ENCODE measurements at regions not wholly inside any gene's neighbourhood (a gene's known extent, or its start where the extent isn't known, plus 50 kb on each side); places are given as distances from the start of the nearest gene placed in this dataset.

DNA sequence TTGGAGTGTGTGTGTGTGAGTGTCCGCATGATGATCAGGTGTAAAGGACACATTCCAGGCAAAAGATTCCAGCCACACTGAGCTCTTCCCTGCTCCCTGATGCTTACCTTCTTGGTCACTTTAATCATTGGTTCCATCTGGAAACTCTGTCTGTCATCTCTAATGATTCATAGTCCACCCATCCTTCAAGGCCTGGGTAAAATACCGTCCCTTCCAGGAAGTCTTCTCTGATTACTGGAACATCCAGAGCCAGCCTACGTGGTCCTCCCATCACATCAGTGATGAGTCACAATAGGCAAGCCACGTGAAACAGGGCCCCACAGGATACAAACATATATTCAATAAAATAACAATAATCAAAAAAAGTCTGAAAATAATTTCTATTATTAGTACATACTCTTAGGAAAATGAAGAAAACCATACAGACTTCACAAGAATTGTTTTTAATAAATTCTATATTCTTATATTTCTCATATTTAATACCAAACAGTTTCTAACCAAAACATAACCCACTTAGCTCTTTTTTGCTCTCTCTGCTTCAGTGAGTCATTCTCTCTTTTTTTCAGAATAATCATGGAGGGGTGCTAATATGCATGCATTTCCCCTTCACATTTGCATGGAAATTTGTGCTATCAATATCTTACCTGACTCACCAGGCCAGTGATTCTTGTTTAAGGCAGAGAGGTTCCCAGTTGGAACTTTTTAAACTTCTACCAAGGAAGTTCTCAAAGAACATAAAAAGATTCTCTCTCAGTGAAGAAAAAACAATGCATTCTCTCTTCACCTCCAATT lies 263.2 kb downstream of the TOX3 start:
- no peak overlapping the region for H3K4me3 ChIP-seq (ENCODE audit: insufficient read depth, low read depth, low read length, poor library complexity, severe bottlenecking)
- no peaks in the 10 kb centered on the region for H3K9me3 ChIP-seq (ENCODE audit: control insufficient read depth, low read length)
- H3K27ac ChIP-seq (ENCODE audit: insufficient read depth, low read length, poor library complexity, severe bottlenecking), result no peak overlapping the region
- no peaks in the 10 kb centered on the region for H3K36me3 ChIP-seq (ENCODE audit: control insufficient read depth, insufficient read depth, low read length)
- no peaks in the 10 kb centered on the region for H3K27me3 ChIP-seq (replicated peaks; ENCODE audit: control insufficient read depth, insufficient read depth, low read length, poor library complexity, severe bottlenecking)
- DNase-seq, result no peak
- H3K4me1 ChIP-seq (ENCODE audit: control insufficient read depth, insufficient read depth, low read length, poor library complexity, severe bottlenecking), result no peaks in the 10 kb centered on the region

DNA sequence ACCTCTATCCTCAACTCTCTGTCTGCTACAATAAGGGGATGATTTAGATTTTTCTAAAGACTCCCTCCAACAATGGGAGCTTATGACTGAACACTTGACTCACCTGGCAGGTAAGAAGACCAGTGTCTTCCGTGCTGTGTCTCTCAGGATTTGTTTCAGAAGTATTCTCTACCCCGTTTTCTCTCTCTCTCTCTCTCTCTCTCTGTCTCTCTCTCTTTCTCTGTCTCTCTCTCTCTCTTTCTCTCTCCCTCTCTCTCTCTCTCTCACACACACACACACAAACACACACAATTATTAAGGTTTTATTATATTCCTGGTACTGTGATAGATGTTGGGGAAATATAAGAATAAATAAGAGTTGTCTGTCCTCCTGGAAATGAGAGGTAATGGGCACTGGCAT lies 263.9 kb downstream of the TOX3 start:
- Histone ChIP-seq H3K4me1 (ENCODE audit: control insufficient read depth, insufficient read depth, low read length, poor library complexity, severe bottlenecking) (no peaks in the 10 kb centered on the region), H3K4me3 (ENCODE audit: insufficient read depth, low read depth, low read length, poor library complexity, severe bottlenecking) (no peak overlapping the region), H3K9me3 (ENCODE audit: control insufficient read depth, low read length) (no peaks in the 10 kb centered on the region), H3K36me3 (ENCODE audit: control insufficient read depth, insufficient read depth, low read length) (no peaks in the 10 kb centered on the region), H3K27me3 (replicated peaks; ENCODE audit: control insufficient read depth, insufficient read depth, low read length, poor library complexity, severe bottlenecking) (no peaks in the 10 kb centered on the region), H3K27ac (ENCODE audit: insufficient read depth, low read length, poor library complexity, severe bottlenecking) (no peak overlapping the region)
- DNase-seq, result no peak

DNA sequence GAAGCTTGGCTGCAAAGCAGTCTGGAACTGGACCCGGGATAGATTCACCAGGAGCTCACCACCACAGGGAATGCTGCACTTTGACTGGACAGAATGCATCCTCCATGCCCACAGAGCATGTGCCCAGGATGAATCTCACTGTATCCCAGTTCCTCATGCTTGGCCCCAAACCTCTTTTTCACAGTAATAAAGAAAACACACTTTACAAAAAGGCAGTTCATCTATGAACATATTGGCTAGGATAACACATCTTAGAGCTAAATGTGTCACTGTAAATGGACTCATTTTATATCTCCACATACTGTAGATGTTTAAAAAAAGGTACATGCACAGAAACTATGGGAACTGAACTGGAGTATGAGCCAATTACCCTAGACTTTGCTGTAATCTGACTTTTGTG lies 266.9 kb downstream of the TOX3 start:
- no peak for DNase-seq
- Histone ChIP-seq H3K4me3 (ENCODE audit: insufficient read depth, low read depth, low read length, poor library complexity, severe bottlenecking) (no peak overlapping the region), H3K4me1 (ENCODE audit: control insufficient read depth, insufficient read depth, low read length, poor library complexity, severe bottlenecking) (no peaks in the 10 kb centered on the region), H3K27me3 (replicated peaks; ENCODE audit: control insufficient read depth, insufficient read depth, low read length, poor library complexity, severe bottlenecking) (no peaks in the 10 kb centered on the region), H3K36me3 (ENCODE audit: control insufficient read depth, insufficient read depth, low read length) (no peaks in the 10 kb centered on the region), H3K9me3 (ENCODE audit: control insufficient read depth, low read length) (no peaks in the 10 kb centered on the region), H3K27ac (ENCODE audit: insufficient read depth, low read length, poor library complexity, severe bottlenecking) (no peak overlapping the region)

DNA sequence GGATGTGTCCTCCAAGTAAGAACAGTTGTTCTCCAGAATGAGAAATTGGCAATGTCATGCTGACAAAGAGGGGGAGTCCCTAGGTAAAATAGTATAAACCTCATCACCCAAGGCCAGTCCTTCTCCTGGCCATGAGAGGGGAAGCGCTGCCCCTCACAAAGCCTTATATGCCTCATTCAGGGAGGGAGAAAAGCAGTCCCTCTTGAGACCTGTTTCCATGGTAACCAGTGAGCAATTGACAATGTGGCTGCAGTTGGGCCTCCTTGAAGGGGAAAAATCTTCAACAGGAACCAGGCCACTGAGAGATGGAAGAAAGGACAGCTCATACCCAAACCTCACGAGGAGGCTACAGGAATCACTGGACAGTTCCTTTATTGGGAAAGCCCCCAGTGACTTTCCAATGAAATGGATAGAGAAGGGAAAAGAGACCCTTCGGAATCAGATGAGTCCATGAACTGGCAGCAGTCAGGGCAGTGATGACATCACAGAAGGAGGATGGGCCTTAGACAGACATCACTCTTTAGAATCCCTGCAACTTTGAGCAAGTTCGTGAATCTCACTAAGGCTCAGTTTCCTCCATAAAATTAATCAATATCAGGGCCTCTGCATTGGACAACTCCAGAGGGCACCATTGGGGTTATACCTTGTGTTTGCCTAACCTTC lies 275.7 kb downstream of the TOX3 start:
- DNase-seq, result no peak
- H3K4me3 ChIP-seq (ENCODE audit: insufficient read depth, low read depth, low read length, poor library complexity, severe bottlenecking), result no peak overlapping the region
- H3K27ac ChIP-seq (ENCODE audit: insufficient read depth, low read length, poor library complexity, severe bottlenecking), result no peak overlapping the region
- H3K27me3 ChIP-seq (replicated peaks; ENCODE audit: control insufficient read depth, insufficient read depth, low read length, poor library complexity, severe bottlenecking), result no peaks in the 10 kb centered on the region
- no peaks in the 10 kb centered on the region for H3K4me1 ChIP-seq (ENCODE audit: control insufficient read depth, insufficient read depth, low read length, poor library complexity, severe bottlenecking)
- H3K36me3 ChIP-seq (ENCODE audit: control insufficient read depth, insufficient read depth, low read length), result no peaks in the 10 kb centered on the region
- no peaks in the 10 kb centered on the region for H3K9me3 ChIP-seq (ENCODE audit: control insufficient read depth, low read length)

DNA sequence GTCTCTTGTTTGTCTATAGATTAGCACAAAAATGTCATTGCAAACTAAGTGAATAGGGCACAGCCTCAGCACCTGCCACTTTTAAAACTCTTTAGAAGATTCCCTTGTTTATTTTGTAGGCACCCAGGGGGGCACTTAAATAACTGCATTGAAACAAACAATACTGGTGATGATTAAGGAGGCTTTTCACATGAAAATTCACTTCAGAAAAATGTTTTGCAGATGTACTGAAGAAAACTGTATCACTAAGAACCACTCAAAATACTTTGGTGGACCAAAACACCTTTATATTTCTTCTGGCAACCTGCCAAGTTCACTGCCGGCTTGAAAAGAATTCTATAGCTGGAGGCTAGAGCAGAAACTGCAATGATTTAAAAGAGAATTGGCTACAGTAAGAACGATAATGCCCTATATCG lies 281.5 kb downstream of the TOX3 start:
- no peak for DNase-seq
- Histone ChIP-seq H3K36me3 (ENCODE audit: control insufficient read depth, insufficient read depth, low read length) (no peaks in the 10 kb centered on the region), H3K9me3 (ENCODE audit: control insufficient read depth, low read length) (no peaks in the 10 kb centered on the region), H3K27me3 (replicated peaks; ENCODE audit: control insufficient read depth, insufficient read depth, low read length, poor library complexity, severe bottlenecking) (no peaks in the 10 kb centered on the region), H3K4me1 (ENCODE audit: control insufficient read depth, insufficient read depth, low read length, poor library complexity, severe bottlenecking) (no peaks in the 10 kb centered on the region), H3K27ac (ENCODE audit: insufficient read depth, low read length, poor library complexity, severe bottlenecking) (no peak overlapping the region), H3K4me3 (ENCODE audit: insufficient read depth, low read depth, low read length, poor library complexity, severe bottlenecking) (no peak overlapping the region)

DNA sequence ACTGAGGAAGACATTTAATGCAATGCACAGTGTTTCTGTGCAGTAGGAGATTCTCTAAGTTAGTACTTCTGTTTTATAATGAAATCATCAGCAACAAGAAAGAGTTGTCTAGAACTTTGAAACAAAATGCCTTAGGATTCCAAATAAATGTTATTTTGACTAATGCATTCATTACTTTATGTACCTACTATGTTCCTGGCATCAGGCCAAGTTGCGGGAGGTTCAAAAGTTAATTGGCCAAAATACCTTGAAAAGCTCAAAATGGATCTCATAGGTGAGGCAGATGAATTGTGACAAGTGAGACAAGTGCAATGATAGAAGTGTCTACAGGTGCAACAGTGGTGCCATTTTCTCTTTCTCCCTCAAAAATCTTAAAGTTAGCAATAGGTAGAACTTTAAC lies 289.4 kb downstream of the TOX3 start:
- H3K4me1 ChIP-seq (ENCODE audit: control insufficient read depth, insufficient read depth, low read length, poor library complexity, severe bottlenecking), result no peaks in the 10 kb centered on the region
- H3K9me3 ChIP-seq (ENCODE audit: control insufficient read depth, low read length), result no peaks in the 10 kb centered on the region
- DNase-seq, result no peak
- no peak overlapping the region for H3K4me3 ChIP-seq (ENCODE audit: insufficient read depth, low read depth, low read length, poor library complexity, severe bottlenecking)
- H3K27me3 ChIP-seq (replicated peaks; ENCODE audit: control insufficient read depth, insufficient read depth, low read length, poor library complexity, severe bottlenecking), result no peaks in the 10 kb centered on the region
- no peak overlapping the region for H3K27ac ChIP-seq (ENCODE audit: insufficient read depth, low read length, poor library complexity, severe bottlenecking)
- H3K36me3 ChIP-seq (ENCODE audit: control insufficient read depth, insufficient read depth, low read length), result no peaks in the 10 kb centered on the region

DNA sequence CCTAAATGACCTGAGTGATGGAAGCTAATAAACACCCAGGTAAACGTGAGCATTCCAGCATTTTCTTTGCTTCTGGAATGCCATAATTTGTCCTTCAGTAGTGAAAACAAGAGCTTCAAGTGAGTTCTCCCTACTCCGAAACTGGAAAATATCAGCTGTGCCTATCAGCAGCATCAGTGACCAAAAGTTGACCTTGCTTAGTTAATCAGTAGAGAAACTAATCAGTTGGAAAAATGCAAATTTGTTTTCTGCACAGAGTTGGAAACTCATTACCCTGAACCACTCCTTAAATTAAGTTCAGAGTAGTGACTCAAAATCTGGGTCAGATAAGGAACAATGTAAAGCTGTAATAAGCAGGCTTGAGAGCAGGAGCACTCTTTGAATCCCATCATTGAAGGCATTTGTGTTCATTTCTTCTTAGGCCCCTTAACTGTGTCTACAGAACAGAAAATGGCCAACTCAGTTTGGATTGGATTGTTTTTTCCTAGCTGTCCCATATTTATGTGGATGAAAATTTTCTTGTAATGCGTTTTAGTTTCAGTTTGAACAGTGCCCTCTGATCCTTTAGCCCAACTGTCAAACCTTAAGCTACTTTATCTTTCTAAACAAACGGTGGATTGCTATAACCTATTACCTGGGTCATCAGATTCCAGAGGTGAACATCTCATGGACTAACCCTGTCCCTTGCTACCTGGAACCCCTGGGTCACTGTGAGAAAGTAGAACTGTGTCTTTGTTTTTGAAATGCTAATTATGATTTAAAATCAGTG lies 290.4 kb downstream of the TOX3 start:
- no peak for DNase-seq
- H3K27me3 ChIP-seq (replicated peaks; ENCODE audit: control insufficient read depth, insufficient read depth, low read length, poor library complexity, severe bottlenecking), result no peaks in the 10 kb centered on the region
- H3K4me1 ChIP-seq (ENCODE audit: control insufficient read depth, insufficient read depth, low read length, poor library complexity, severe bottlenecking), result no peaks in the 10 kb centered on the region
- H3K4me3 ChIP-seq (ENCODE audit: insufficient read depth, low read depth, low read length, poor library complexity, severe bottlenecking), result no peak overlapping the region
- no peak overlapping the region for H3K27ac ChIP-seq (ENCODE audit: insufficient read depth, low read length, poor library complexity, severe bottlenecking)
- H3K36me3 ChIP-seq (ENCODE audit: control insufficient read depth, insufficient read depth, low read length), result no peaks in the 10 kb centered on the region
- H3K9me3 ChIP-seq (ENCODE audit: control insufficient read depth, low read length), result no peaks in the 10 kb centered on the region

DNA sequence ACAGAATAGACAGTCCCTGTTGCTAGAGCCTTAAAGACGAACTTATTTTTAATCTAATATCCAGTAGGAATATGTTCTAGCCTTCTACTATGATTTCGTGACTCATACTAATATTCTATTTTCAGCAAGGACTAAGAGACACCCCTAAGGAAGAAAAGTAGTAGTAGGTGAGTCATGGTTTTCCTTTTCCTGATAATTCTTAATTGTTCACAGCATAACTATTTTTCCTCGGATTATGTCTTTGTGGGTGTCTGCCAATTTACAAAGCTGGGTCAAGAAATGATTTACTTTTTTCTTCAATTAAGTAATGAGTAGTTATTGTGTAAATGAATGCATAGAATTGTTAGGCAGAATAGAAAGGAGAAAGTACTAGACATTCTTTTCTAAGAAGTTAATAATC lies 292.2 kb downstream of the TOX3 start:
- Histone ChIP-seq H3K4me3 (ENCODE audit: insufficient read depth, low read depth, low read length, poor library complexity, severe bottlenecking) (no peak overlapping the region), H3K36me3 (ENCODE audit: control insufficient read depth, insufficient read depth, low read length) (no peaks in the 10 kb centered on the region), H3K9me3 (ENCODE audit: control insufficient read depth, low read length) (no peaks in the 10 kb centered on the region), H3K27ac (ENCODE audit: insufficient read depth, low read length, poor library complexity, severe bottlenecking) (no peak overlapping the region), H3K4me1 (ENCODE audit: control insufficient read depth, insufficient read depth, low read length, poor library complexity, severe bottlenecking) (no peaks in the 10 kb centered on the region), H3K27me3 (replicated peaks; ENCODE audit: control insufficient read depth, insufficient read depth, low read length, poor library complexity, severe bottlenecking) (no peaks in the 10 kb centered on the region)
- no peak for DNase-seq

DNA sequence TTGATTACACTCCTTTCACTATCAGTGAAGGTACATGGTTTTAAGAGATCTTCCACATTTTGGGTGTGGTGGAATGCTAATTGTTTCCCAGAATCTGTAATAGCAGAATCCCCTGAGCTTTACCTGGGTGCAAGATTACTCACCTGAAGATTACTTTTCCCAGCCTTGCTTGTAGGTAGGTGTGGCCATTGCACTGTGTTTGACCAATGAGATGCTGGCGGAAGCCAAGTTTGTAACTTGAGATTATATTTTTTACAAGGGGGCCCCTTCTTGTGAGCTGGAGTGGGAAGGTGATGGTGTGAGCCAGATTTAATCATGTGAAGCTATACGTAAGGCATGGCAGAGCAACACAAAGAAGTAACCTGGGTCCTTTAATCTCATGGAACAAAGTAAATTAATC lies 294.3 kb downstream of the TOX3 start:
- no peaks in the 10 kb centered on the region for H3K36me3 ChIP-seq (ENCODE audit: control insufficient read depth, insufficient read depth, low read length)
- no peak overlapping the region for H3K4me3 ChIP-seq (ENCODE audit: insufficient read depth, low read depth, low read length, poor library complexity, severe bottlenecking)
- no peaks in the 10 kb centered on the region for H3K4me1 ChIP-seq (ENCODE audit: control insufficient read depth, insufficient read depth, low read length, poor library complexity, severe bottlenecking)
- no peak overlapping the region for H3K27ac ChIP-seq (ENCODE audit: insufficient read depth, low read length, poor library complexity, severe bottlenecking)
- DNase-seq, result no peak
- H3K27me3 ChIP-seq (replicated peaks; ENCODE audit: control insufficient read depth, insufficient read depth, low read length, poor library complexity, severe bottlenecking), result no peaks in the 10 kb centered on the region
- H3K9me3 ChIP-seq (ENCODE audit: control insufficient read depth, low read length), result no peaks in the 10 kb centered on the region

DNA sequence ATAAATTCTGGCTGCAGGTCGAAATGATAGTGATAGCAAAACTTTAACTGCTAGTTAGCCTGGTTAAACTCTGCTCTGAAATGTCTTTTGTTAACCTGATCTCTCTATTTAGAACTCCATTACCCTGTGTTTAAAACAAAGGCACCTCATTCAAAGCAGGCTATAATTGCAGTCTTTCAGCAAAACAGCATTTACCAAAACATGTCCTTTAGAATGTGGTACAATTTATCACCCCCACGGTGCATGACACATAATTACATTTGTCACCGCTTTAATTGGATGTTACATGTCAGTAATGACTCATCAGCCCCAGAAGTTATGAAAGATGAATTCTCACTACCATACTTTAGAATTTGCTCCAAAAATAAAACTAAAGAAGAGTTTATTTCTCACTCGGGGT lies 295.4 kb downstream of the TOX3 start:
- H3K9me3 ChIP-seq (ENCODE audit: control insufficient read depth, low read length), result no peaks in the 10 kb centered on the region
- DNase-seq, result no peak
- no peaks in the 10 kb centered on the region for H3K4me1 ChIP-seq (ENCODE audit: control insufficient read depth, insufficient read depth, low read length, poor library complexity, severe bottlenecking)
- H3K27me3 ChIP-seq (replicated peaks; ENCODE audit: control insufficient read depth, insufficient read depth, low read length, poor library complexity, severe bottlenecking), result no peaks in the 10 kb centered on the region
- no peak overlapping the region for H3K27ac ChIP-seq (ENCODE audit: insufficient read depth, low read length, poor library complexity, severe bottlenecking)
- H3K36me3 ChIP-seq (ENCODE audit: control insufficient read depth, insufficient read depth, low read length), result no peaks in the 10 kb centered on the region
- no peak overlapping the region for H3K4me3 ChIP-seq (ENCODE audit: insufficient read depth, low read depth, low read length, poor library complexity, severe bottlenecking)

Data from effector memory CD4-positive, alpha-beta T cell (primary cell).